ENCODE measurements at regions not wholly inside any gene's neighbourhood (a gene's known extent, or its start where the extent isn't known, plus 50 kb on each side); places are given as distances from the start of the nearest gene placed in this dataset.

DNA sequence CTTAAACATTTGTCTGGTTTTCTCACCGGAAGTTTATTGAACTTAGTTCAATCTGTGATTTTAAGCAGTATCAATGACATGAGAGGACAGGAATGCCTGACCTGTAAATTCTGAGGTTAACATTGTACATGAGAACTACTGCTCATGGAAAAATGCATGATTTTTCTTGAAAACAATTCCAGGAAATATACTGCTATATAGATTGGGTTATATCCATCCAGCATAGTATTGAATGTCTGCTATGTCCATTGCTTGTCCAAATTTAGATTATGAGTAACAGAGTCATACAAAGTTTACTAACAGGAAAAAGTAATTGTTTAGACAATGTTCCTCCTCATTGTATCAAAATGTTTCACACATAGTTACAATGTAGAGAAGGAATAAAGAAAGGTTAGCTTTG is 606.8 kb downstream of the DACH1 start:
- TF ChIP-seq GATA3 (IDR thresholded peaks at IDR 0.05; ENCODE audit: low read depth, low read length) = no peak
- no peak for TF ChIP-seq GATA2 (IDR thresholded peaks at IDR 0.05; ENCODE audit: low read depth, low read length)

DNA sequence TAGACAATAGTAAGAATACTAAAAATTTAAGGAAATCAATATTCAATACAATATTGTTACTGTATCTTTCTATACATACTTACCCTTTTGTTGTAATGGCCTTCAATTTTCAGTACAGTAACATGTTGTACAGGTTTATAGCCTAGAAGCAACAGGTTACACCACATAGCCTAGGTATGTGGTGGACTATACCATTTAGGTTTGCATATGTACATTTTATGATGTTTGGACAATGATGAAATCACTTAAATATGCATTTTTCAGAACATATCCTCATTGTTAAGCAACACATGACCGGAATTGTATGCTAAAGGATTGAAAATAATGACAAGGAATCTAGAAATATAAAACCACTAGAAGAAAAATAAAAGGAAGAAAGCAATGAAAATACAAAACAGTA is 611.4 kb downstream of the DACH1 start:
- TF ChIP-seq GATA2 (IDR thresholded peaks at IDR 0.05; ENCODE audit: low read depth, low read length) (no peak), GATA3 (IDR thresholded peaks at IDR 0.05; ENCODE audit: low read depth, low read length) (no peak)

DNA sequence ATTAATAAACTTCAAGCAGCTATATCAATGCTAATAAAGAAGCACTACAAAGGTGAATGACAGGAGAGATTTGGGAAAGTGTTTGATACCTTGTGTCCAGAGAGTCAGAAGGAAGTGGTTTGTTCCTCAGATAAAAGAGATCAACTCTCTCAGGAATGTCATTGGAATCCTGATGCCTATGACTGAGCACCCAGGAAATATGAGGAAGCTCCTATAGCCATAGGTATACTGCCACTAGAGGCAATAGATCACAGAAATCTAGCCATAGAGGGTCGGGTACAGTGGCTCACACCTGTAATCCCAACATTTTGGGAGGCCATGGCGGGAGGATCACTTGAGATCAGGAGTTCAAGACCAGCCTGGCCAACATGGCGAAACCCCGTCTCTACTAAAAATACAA is 612.6 kb downstream of the DACH1 start:
- TF ChIP-seq GATA3 (IDR thresholded peaks at IDR 0.05; ENCODE audit: low read depth, low read length) (no peak), GATA2 (IDR thresholded peaks at IDR 0.05; ENCODE audit: low read depth, low read length) (no peak)

DNA sequence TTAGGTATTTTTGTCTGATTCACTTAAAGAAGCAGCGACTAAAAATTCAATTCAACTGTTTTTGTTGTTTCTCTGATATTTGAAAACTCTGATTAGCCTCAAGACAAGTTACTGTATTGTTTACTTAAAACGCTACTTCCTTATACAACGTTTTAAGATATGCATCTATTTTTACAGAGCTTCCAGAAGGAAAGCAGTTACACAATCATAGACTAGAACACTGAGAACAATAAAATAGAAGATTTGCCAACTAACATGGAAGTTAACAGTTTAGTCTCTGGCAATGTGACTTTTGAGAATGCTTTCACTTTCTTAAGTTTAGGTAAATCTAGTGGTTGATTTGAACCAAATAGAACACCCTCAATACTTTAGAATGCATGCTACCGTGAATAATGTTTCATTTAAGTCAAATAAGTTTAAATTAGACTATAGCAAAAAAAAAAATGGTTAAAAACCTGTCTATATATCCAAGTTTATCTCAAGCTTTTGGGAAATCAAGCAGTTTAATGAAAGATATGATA is 614.8 kb downstream of the DACH1 start:
- no peak for TF ChIP-seq GATA3 (IDR thresholded peaks at IDR 0.05; ENCODE audit: low read depth, low read length)
- no peak for TF ChIP-seq GATA2 (IDR thresholded peaks at IDR 0.05; ENCODE audit: low read depth, low read length)

DNA sequence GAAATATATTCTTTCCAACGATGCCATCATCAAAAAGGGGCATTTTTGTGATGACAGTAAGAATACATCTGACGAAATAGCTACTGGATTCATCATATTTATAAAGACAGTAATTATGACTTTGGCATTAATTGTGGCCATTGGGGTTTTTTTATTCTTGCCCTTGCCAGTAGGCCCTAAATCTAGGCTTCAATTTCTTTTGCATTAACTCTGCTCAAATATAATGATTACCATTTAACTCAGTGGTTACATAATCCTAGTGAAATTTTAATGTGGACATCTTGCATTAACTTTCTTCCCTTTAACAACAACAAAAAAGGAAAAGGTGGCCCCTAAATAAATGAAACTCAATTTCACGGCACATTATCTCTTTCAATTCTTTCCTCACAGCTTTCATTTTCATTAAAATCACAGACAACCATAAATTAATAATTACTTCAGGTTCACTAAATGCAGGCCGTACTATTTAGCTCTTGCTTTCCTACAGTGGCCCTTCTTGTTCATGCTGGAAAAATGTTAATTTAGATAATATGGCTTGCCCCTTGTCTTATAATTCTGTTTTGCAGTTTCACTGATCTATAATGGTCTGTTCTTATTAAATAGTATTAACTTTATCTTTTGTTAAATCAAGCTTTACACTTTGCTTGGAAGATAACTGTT is 615.6 kb downstream of the DACH1 start:
- TF ChIP-seq GATA2 (IDR thresholded peaks at IDR 0.05; ENCODE audit: low read depth, low read length) = no peak
- TF ChIP-seq GATA3 (IDR thresholded peaks at IDR 0.05; ENCODE audit: low read depth, low read length) = no peak

DNA sequence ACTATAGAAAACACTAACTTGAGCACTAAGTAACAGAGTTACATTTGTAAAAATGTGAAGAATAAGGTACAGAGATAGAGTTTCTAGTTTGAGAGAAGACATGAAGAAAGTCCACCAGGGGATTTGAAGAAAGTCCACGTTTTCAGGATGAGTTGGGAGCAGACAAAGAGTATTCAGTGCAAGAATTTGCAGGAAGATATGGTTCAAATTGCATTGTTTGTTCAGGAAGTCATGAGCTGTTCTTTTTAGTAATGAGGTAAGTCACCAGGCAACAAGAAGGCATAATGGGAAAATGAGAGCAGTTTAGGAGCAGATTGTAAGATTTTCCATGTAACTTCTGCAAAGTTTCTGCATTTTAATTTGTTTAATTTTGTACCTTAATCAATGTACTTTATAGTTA is 618.0 kb downstream of the DACH1 start:
- TF ChIP-seq GATA3 (IDR thresholded peaks at IDR 0.05; ENCODE audit: low read depth, low read length) (no peak), GATA2 (IDR thresholded peaks at IDR 0.05; ENCODE audit: low read depth, low read length) (no peak)

DNA sequence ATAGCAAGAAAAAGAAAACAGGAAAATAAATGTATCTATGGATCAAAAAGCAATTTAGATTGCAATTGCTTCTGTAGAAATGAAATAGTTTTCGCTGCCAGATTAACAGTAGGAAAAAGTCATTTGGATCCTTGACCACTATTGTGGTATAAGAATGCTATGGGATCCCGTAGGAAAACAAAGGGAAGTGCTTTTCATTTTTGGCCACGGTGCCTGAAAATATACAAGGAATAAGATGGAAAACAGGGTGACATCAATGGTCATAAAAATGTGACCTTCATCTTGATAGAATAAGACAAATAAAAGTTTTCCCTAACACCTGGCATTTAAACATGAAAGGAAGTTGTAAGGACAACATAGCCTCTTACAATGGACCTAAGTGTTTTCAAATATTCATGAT is 622.8 kb downstream of the DACH1 start:
- no peak for TF ChIP-seq GATA3 (IDR thresholded peaks at IDR 0.05; ENCODE audit: low read depth, low read length)
- no peak for TF ChIP-seq GATA2 (IDR thresholded peaks at IDR 0.05; ENCODE audit: low read depth, low read length)

DNA sequence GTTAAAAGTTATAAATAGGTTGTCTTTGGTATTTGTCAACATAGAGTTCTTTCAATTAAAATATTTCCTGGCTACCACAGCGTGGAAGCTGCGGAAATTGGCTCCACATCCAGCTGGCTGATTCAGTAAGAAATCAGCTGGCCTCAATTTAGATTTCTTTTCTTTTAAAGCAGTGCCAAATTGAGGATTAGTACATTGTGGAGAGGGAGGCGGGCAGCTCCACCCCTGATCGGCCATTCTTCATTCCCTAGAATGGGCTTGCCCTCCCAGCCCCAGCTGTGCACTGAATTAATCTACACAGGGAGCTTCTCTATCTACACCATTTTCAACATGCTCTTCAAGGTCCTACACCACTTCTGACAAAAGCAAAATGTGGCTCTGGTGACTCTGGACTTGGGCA is 624.8 kb downstream of the DACH1 start:
- no peak for TF ChIP-seq GATA2 (IDR thresholded peaks at IDR 0.05; ENCODE audit: low read depth, low read length)
- TF ChIP-seq GATA3 (IDR thresholded peaks at IDR 0.05; ENCODE audit: low read depth, low read length) = no peak

DNA sequence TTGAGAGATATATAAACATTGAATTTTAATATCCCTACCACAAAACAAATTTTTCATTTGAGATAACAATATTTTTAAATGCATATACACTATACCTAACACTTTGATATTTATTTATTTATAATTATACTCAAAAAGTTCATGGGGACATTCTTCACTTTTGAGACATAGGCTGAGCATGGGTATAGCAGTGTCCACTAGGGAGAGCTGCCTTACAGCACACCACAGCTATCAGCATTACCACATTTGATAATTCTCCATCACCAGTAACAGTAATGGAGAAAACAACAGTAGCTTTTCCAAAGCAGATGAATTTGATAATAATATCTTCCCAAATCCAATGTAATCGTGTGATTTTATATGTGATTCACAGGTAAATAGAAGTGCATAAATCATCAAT is 626.1 kb downstream of the DACH1 start:
- TF ChIP-seq GATA2 (IDR thresholded peaks at IDR 0.05; ENCODE audit: low read depth, low read length) = no peak
- no peak for TF ChIP-seq GATA3 (IDR thresholded peaks at IDR 0.05; ENCODE audit: low read depth, low read length)

DNA sequence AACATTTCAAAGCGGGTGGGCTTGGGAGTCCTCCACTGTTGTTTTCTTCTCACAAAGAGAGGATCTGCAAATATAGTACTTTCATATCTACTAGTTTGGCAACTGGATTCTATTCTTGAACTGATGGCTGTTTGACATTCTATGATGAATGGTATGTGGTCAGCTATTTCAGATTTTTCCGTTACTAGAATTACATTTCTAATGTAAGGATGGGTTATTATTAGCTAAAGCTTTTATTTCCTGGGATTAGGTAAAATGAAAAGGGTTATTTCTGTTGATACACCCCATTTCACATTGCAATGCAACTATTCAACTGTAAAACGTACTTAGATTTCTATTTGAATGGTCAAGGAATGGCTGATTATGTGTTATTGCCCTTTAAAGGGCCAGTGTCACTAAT is 629.7 kb downstream of the DACH1 start:
- TF ChIP-seq GATA3 (IDR thresholded peaks at IDR 0.05; ENCODE audit: low read depth, low read length) (no peak), GATA2 (IDR thresholded peaks at IDR 0.05; ENCODE audit: low read depth, low read length) (no peak)

DNA sequence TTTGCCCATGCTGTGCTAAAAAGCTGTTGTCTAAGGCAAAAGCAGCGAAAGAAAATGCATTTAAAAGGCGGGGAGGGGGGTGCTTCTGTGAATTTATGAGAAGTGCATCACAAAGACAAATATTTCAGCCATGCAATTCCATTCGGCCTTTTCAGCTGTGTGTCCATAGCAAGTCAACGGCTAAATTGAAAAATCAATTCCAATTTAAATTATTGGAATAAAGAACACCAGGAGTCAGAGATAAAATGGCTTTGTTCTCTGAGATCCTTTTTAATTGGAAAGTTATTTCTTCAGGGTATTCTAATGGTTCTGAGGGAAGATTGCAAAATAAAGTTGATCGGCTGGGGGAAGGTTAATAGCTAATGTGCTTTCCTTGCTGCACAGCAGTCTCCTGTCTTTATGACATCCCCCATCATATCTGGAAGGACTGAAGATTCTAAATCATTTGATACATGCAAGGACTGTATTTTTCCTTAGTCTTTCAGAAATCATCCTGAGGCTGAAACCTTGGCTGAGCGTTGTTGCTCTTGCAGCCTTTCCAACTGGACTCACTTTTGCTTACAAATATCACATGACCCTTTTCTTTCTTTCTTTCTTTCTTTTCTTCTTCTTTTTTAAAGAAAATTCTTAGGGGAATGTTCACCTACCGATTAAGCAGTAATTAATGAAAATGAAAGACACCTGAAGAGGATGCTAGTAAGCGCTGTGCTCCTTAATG is 647.1 kb downstream of the DACH1 start:
- TF ChIP-seq GATA2 (IDR thresholded peaks at IDR 0.05; ENCODE audit: low read depth, low read length) = no peak
- TF ChIP-seq GATA3 (IDR thresholded peaks at IDR 0.05; ENCODE audit: low read depth, low read length) = no peak

DNA sequence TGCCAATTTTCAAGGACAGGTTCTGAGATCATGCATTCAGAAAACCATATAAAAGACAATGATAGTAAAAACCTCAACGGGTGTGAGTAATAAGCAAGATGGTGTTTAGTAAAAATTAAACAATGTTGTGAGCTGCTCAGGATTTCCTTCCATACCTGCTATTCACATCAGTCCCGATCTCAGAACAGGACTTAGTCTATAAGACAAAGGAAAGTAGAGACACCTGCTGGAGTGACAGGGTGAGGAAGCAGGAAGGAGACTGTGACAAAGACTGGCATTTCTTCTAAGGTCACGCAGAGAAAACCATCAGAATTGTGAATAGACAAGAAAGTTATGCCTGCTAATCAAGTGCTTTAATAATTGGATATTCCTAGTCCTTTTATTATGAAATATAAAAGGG is 648.0 kb downstream of the DACH1 start:
- TF ChIP-seq GATA2 (IDR thresholded peaks at IDR 0.05; ENCODE audit: low read depth, low read length) (no peak), GATA3 (IDR thresholded peaks at IDR 0.05; ENCODE audit: low read depth, low read length) (no peak)

DNA sequence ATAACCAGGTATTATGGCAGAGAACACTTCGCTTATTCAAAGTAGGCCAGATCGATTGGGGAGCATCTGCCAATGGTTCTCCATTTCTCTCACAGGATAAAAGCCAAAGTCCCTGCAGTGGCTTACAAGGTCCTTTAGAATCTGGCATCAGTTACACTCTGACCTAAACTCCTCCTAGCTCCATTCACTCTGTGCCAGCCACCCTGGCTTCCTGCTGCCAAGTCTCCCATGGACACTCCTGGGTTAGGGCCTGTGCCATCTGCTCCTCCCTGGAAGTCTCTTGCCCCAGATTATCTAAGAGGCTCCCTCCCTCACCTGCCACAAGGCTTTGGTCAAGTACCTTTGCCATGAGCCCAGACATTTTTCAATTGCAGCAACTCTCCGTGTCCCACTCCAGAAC is 649.2 kb downstream of the DACH1 start:
- TF ChIP-seq GATA2 (IDR thresholded peaks at IDR 0.05; ENCODE audit: low read depth, low read length) (no peak), GATA3 (IDR thresholded peaks at IDR 0.05; ENCODE audit: low read depth, low read length) (no peak)

DNA sequence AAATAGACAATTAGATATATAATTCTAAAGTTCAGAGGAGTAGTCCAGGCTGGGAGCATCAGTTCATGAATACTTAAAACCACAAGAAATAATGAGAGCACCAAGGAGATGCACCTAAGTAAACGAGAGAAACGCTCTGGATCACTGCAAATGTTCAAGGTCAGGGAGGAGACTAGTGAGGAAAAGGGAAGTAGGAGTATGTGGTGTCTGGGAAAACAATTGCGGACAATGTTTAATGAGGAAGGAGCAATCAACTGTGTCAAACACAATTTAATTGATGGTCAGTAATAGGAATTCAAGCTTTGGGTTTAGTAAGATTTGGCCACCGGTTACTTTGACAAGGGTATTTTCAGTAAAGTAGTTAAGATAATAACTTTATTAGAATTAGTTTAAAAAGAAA is 652.2 kb downstream of the DACH1 start:
- TF ChIP-seq GATA3 (IDR thresholded peaks at IDR 0.05; ENCODE audit: low read depth, low read length) (no peak), GATA2 (IDR thresholded peaks at IDR 0.05; ENCODE audit: low read depth, low read length) (no peak)

DNA sequence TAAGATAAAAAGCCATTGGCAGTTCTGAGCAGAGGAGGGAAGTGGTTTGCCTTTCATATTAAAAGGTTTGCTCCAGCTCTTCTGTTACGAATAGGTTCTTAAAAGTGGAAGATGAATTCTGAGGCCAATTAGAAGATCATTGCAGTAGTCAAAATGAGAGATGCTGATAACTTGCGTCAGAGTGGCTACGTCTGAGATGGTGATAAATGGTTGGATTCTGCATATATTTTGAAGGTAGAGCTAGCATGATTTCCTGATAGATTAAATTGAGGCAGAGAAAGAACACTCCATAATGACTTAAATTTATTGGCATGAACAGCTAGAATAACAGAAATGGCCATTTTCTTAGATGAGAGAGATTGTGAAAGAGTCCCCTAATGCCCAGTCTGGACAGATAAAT is 652.6 kb downstream of the DACH1 start:
- no peak for TF ChIP-seq GATA3 (IDR thresholded peaks at IDR 0.05; ENCODE audit: low read depth, low read length)
- TF ChIP-seq GATA2 (IDR thresholded peaks at IDR 0.05; ENCODE audit: low read depth, low read length) = no peak
